ENCODE measurements at regions not wholly inside any gene's neighbourhood (a gene's known extent, or its start where the extent isn't known, plus 50 kb on each side); places are given as distances from the start of the nearest gene placed in this dataset.

- TF ChIP-seq TAF1 (IDR thresholded peaks at IDR 0.05; ENCODE audit: low read depth) (no peak), MAX (IDR thresholded peaks at IDR 0.05) (no peak)
Observed at GRCh38 chr6:9192405-9192909, 757.1 kb upstream of the SLC35B3 start.

Data from Ishikawa (cell line).